ENCODE measurements at regions not wholly inside any gene's neighbourhood (a gene's known extent, or its start where the extent isn't known, plus 50 kb on each side); places are given as distances from the start of the nearest gene placed in this dataset.

GRCh38 chr2:60097298-60097697 is 456.2 kb downstream of the BCL11A start:
- TF ChIP-seq SUZ12 (IDR thresholded peaks at IDR 0.05; ENCODE audit: extremely low read depth, insufficient read depth, insufficient read length) = no peak
- TF ChIP-seq ZNF274 (IDR thresholded peaks at IDR 0.05; ENCODE audit: low read depth, low read length) = no peak
